H9 (cell line): ENCODE measurements at regions not wholly inside any gene's neighbourhood (a gene's known extent, or its start where the extent isn't known, plus 50 kb on each side); places are given as distances from the start of the nearest gene placed in this dataset.

Experiments
- DNase-seq: peaks from one replicate; pipeline ENCODE4 v3.0.0-alpha.2; 2017
- H2AFZ ChIP-seq: one replicate; pipeline ENCODE4 v1.6.1; 2013; ENCODE audit warnings: mild to moderate bottlenecking, low read length, control low read depth, moderate library complexity
- H2AK5ac ChIP-seq: 2 replicates; pipeline ENCODE4 v1.6.1; 2013; ENCODE audit warnings: low read length, control low read depth, mixed read lengths; ENCODE audit not compliant: insufficient read length
- H2BK120ac ChIP-seq: one replicate; pipeline ENCODE4 v1.6.1; 2013; ENCODE audit warnings: low read depth, mild to moderate bottlenecking, low read length, control low read depth, inconsistent platforms; ENCODE audit not compliant: poor library complexity, severe bottlenecking
- H2BK12ac ChIP-seq: 2 replicates; pipeline ENCODE4 v1.6.1; 2013; ENCODE audit warnings: low read length, control low read depth, mixed read lengths, low read depth; ENCODE audit not compliant: insufficient read length
- H2BK15ac ChIP-seq: 2 replicates; pipeline ENCODE4 v1.6.1; 2013; ENCODE audit warnings: low read depth, low read length, control low read depth
- H2BK20ac ChIP-seq: one replicate; pipeline ENCODE4 v1.6.1; 2013; ENCODE audit warnings: low read depth, mild to moderate bottlenecking, low read length, control low read depth, inconsistent platforms; ENCODE audit not compliant: poor library complexity, severe bottlenecking
- H2BK5ac ChIP-seq: 2 replicates; pipeline ENCODE4 v1.6.1; 2013; ENCODE audit warnings: low read length, control low read depth, mixed read lengths; ENCODE audit not compliant: insufficient read length
- H3K14ac ChIP-seq: 2 replicates; pipeline ENCODE4 v1.6.1; 2013; ENCODE audit warnings: low read length, control low read depth; ENCODE audit not compliant: insufficient read depth
- H3K18ac ChIP-seq: 2 replicates; pipeline ENCODE4 v1.6.1; 2013; ENCODE audit warnings: low read depth, mild to moderate bottlenecking, mixed read lengths, low read length, control low read depth; ENCODE audit not compliant: insufficient read length
- H3K23ac ChIP-seq: 2 replicates; pipeline ENCODE4 v1.6.1; 2013; ENCODE audit warnings: low read length, control low read depth, mixed read lengths, low read depth; ENCODE audit not compliant: insufficient read length
- H3K23me2 ChIP-seq: 2 replicates; pipeline ENCODE4 v1.6.1; 2013; ENCODE audit warnings: low read depth, mild to moderate bottlenecking, mixed read lengths, low read length, control low read depth; ENCODE audit not compliant: insufficient read length, poor library complexity, severe bottlenecking
- H3K27ac ChIP-seq: 2 replicates; pipeline ENCODE4 v1.5.1; 2013; ENCODE audit warnings: low read length, control low read depth, mixed read lengths, low read depth; ENCODE audit not compliant: insufficient read length
- H3K27me3 ChIP-seq: 2 replicates; pipeline ENCODE4 v1.6.1; 2013; ENCODE audit warnings: low read length, control low read depth, inconsistent platforms; ENCODE audit not compliant: insufficient read depth
- H3K4ac ChIP-seq: 2 replicates; pipeline ENCODE4 v1.6.1; 2013; ENCODE audit warnings: low read depth, mild to moderate bottlenecking, control low read depth, inconsistent platforms, low read length, moderate library complexity
- H3K4me1 ChIP-seq: 2 replicates; pipeline ENCODE4 v1.6.1; 2013; ENCODE audit warnings: low read length, control low read depth, inconsistent platforms; ENCODE audit not compliant: insufficient read depth
- H3K4me2 ChIP-seq: 2 replicates; pipeline ENCODE4 v1.6.1; 2013; ENCODE audit warnings: low read length, control low read depth, mixed read lengths; ENCODE audit not compliant: insufficient read length, insufficient read depth
- H3K56ac ChIP-seq: 2 replicates; pipeline ENCODE4 v1.6.1; 2013; ENCODE audit warnings: low read depth, mild to moderate bottlenecking, mixed read lengths, low read length, control low read depth; ENCODE audit not compliant: insufficient read length
- H3K79me1 ChIP-seq: 2 replicates; pipeline ENCODE4 v1.6.1; 2013; ENCODE audit warnings: low read depth, mild to moderate bottlenecking, moderate library complexity, low read length, control low read depth, inconsistent platforms; ENCODE audit not compliant: insufficient read depth, poor library complexity, severe bottlenecking
- H3K79me2 ChIP-seq: 2 replicates; pipeline ENCODE4 v1.6.1; 2013; ENCODE audit warnings: low read length, control low read depth, inconsistent platforms; ENCODE audit not compliant: insufficient read depth
- H3K9ac ChIP-seq: 2 replicates; pipeline ENCODE4 v1.6.1; 2013; ENCODE audit warnings: low read length, control low read depth, mixed read lengths; ENCODE audit not compliant: insufficient read length; ENCODE audit errors: extremely low read depth
- H3K9me3 ChIP-seq: one replicate; pipeline ENCODE4 v1.6.1; 2013; ENCODE audit warnings: low read depth, low read length, inconsistent platforms; ENCODE audit not compliant: control insufficient read depth
- H3T11ph ChIP-seq: one replicate; pipeline ENCODE4 v1.6.1; 2013; ENCODE audit warnings: mild to moderate bottlenecking, low read length, control low read depth, inconsistent platforms
- H4K20me1 ChIP-seq: one replicate; pipeline ENCODE4 v1.6.1; 2013; ENCODE audit not compliant: control insufficient read depth, insufficient read length, insufficient read depth
- H4K5ac ChIP-seq: 2 replicates; pipeline ENCODE4 v1.6.1; 2013; ENCODE audit warnings: low read depth, mild to moderate bottlenecking, mixed read lengths, low read length, control low read depth; ENCODE audit not compliant: insufficient read length
- H4K8ac ChIP-seq: replicated peaks from 2 replicates; pipeline ENCODE4 v1.6.1; 2013; ENCODE audit warnings: low read length, control low read depth, mixed read lengths, low read depth; ENCODE audit not compliant: insufficient read length
- H4K91ac ChIP-seq: 2 replicates; pipeline ENCODE4 v1.6.1; 2013; ENCODE audit warnings: low read depth, mild to moderate bottlenecking, moderate library complexity, mixed read lengths, low read length, control low read depth; ENCODE audit not compliant: insufficient read length
- H3K27ac Mint-ChIP-seq, 3 experiments: 2 replicates in 2 of 3; 3 replicates in 1 of 3; pipeline ENCODE4 v1.8.0; 2020 to 2021; ENCODE audit warnings: mixed read lengths in 3 of 3, mild to moderate bottlenecking in 1 of 3, moderate library complexity in 1 of 3
- H3K27me3 Mint-ChIP-seq: 2 replicates; pipeline ENCODE4 v1.8.0; 2021; ENCODE audit warnings: low read depth, mild to moderate bottlenecking, moderate library complexity, mixed read lengths
- H3K36me3 Mint-ChIP-seq, 3 experiments: 2 replicates in 2 of 3; 3 replicates in 1 of 3; pipeline ENCODE4 v1.8.0; 2020 to 2021; ENCODE audit warnings: low read depth in 3 of 3, mixed read lengths in 3 of 3; ENCODE audit not compliant: insufficient read depth in 1 of 3
- H3K4me1 Mint-ChIP-seq, 2 experiments: 2 replicates each; pipeline ENCODE4 v1.8.0; 2020; ENCODE audit warnings: mixed read lengths in 2 of 2
- H3K4me3 Mint-ChIP-seq, 2 experiments: 2 replicates in 1 of 2; 3 replicates in 1 of 2; pipeline ENCODE4 v1.8.0; 2020 to 2021; ENCODE audit warnings: mild to moderate bottlenecking in 2 of 2, mixed read lengths in 2 of 2, moderate library complexity in 1 of 2
- H3K9me3 Mint-ChIP-seq, 2 experiments: 2 replicates in 1 of 2; 3 replicates in 1 of 2; pipeline ENCODE4 v1.8.0; 2020; ENCODE audit warnings: mild to moderate bottlenecking in 2 of 2, mixed read lengths in 2 of 2, moderate library complexity in 1 of 2
- CTCF ChIP-seq: fragments of 200-600 bp; sonication (generic); conservative IDR thresholded peaks from 3 replicates; pipeline ENCODE4 v1.8.0; 2021; ENCODE audit warnings: antibody characterized with exemption, mild to moderate bottlenecking
- whole genome bisulfite sequencing: extraction: QIAGEN DNeasy Blood & Tissue Kit; methylation state at CpG from one replicate; pipeline ENCODE4 v1.1.7; 2013; ENCODE audit warnings: missing lambda C conversion rate, low lambda C conversion rate, mixed read lengths; ENCODE audit not compliant: insufficient read length; ENCODE audit errors: extremely low coverage; 5-methylcytosine and 5-hydroxymethylcytosine counted together

GRCh38 chr12:82055391-82055790 lies 296.2 kb upstream of the PPFIA2 start:
- Histone ChIP-seq H3K23ac (no peak overlapping the region), H2BK15ac (no peak overlapping the region), H3K23me2 (no peaks in the 10 kb centered on the region), H3K27ac (no peak overlapping the region), H3K18ac (no peak overlapping the region), H2BK120ac (no peak overlapping the region), H3K9me3 (no peaks in the 10 kb centered on the region), H3K4me1 (no peaks in the 10 kb centered on the region), H3K56ac (no peak overlapping the region), H3K79me1 (no peaks in the 10 kb centered on the region), H2BK20ac (no peak overlapping the region), H3K4ac (no peak overlapping the region), H2BK5ac (no peak overlapping the region), H4K20me1 (no peaks in the 10 kb centered on the region), H2BK12ac (no peak overlapping the region), H3K14ac (no peak overlapping the region), H3T11ph (no peak overlapping the region), H4K5ac (no peak overlapping the region), H2AK5ac (no peak overlapping the region), H3K4me2 (no peak overlapping the region), H4K91ac (no peak overlapping the region), H3K79me2 (no peaks in the 10 kb centered on the region), H3K27me3 (no peaks in the 10 kb centered on the region), H3K9ac (no peak overlapping the region), H4K8ac (no peak overlapping the region), H2AFZ (no peak overlapping the region)
- Mint-ChIP-seq H3K27me3 (no peaks in the 10 kb centered on the region), H3K27ac (no peak overlapping the region), H3K9me3 (no peaks in the 10 kb centered on the region), H3K4me3 (no peak overlapping the region), H3K36me3 (no peaks in the 10 kb centered on the region), H3K4me1 (no peaks in the 10 kb centered on the region)
- no CpG with 5 or more reads among the region's 1 CpG for WGBS
- no peak for DNase-seq
- no peak for TF ChIP-seq CTCF
